ENCODE measurements at regions not wholly inside any gene's neighbourhood (a gene's known extent, or its start where the extent isn't known, plus 50 kb on each side); places are given as distances from the start of the nearest gene placed in this dataset.

GRCh38 chr4:111405989-111406388, 739.3 kb upstream of the FAM241A start:
- Histone ChIP-seq H3F3A (ENCODE audit: insufficient read depth, low read length, poor library complexity, severe bottlenecking) (no peaks in the 10 kb centered on the region), H3K79me2 (replicated peaks; ENCODE audit: insufficient read depth, low read length) (no peaks in the 10 kb centered on the region), H2AFZ (ENCODE audit: low read depth, low read length) (no peak overlapping the region), H3K4me3 (ENCODE audit: low read length) (no peak overlapping the region), H3K36me3 (ENCODE audit: insufficient read depth, low read length) (no peaks in the 10 kb centered on the region), H3K27ac (ENCODE audit: low read length) (no peak overlapping the region), H3K9ac (ENCODE audit: low read length) (no peak overlapping the region), H3K27me3 (ENCODE audit: insufficient read depth, low read depth, low read length) (no peaks in the 10 kb centered on the region), H3K9me3 (ENCODE audit: low read length) (no peaks in the 10 kb centered on the region), H3K4me2 (ENCODE audit: low read length) (no peak overlapping the region), H3K9me2 (ENCODE audit: insufficient read depth, low read length) (no peaks in the 10 kb centered on the region), H4K20me1 (ENCODE audit: insufficient read depth) (no peaks in the 10 kb centered on the region)
- TF ChIP-seq SMC3 (conservative IDR thresholded peaks at IDR 0.05; ENCODE audit: poor library complexity) (no peak), TAF1 (IDR thresholded peaks at IDR 0.05; ENCODE audit: low read depth) (no peak), CTCF (IDR thresholded peaks at IDR 0.05; ENCODE audit: poor library complexity, severe bottlenecking) (no peak), POLR2AphosphoS5 (IDR thresholded peaks at IDR 0.05) (no peak), RAD21 (conservative IDR thresholded peaks at IDR 0.05) (no peak), REST (IDR thresholded peaks at IDR 0.05; ENCODE audit: borderline replicate concordance) (no peak)

GRCh38 chr4:111410571-111410970, 734.7 kb upstream of the FAM241A start:
- no peak overlapping the region for H3K27ac ChIP-seq (ENCODE audit: low read length)
- no peaks in the 10 kb centered on the region for H4K20me1 ChIP-seq (ENCODE audit: insufficient read depth)
- H3K9me3 ChIP-seq (ENCODE audit: low read length): no peaks in the 10 kb centered on the region
- TF ChIP-seq POLR2AphosphoS5 (IDR thresholded peaks at IDR 0.05) (no peak), SMC3 (conservative IDR thresholded peaks at IDR 0.05; ENCODE audit: poor library complexity) (no peak), RAD21 (conservative IDR thresholded peaks at IDR 0.05) (no peak), EP300 (conservative IDR thresholded peaks at IDR 0.05; ENCODE audit: poor library complexity, severe bottlenecking) (no peak), REST (IDR thresholded peaks at IDR 0.05; ENCODE audit: borderline replicate concordance) (no peak), EZH2 (IDR thresholded peaks at IDR 0.05; ENCODE audit: borderline replicate concordance, insufficient read depth, low read length, poor library complexity, severe bottlenecking) (no peak), CTCF (IDR thresholded peaks at IDR 0.05; ENCODE audit: poor library complexity, severe bottlenecking) (no peak)
- no peaks in the 10 kb centered on the region for H3K27me3 ChIP-seq (ENCODE audit: insufficient read depth, low read depth, low read length)
- H3K79me2 ChIP-seq (replicated peaks; ENCODE audit: insufficient read depth, low read length): no peaks in the 10 kb centered on the region
- no peaks in the 10 kb centered on the region for H3F3A ChIP-seq (ENCODE audit: insufficient read depth, low read length, poor library complexity, severe bottlenecking)
- no peaks in the 10 kb centered on the region for H3K9me2 ChIP-seq (ENCODE audit: insufficient read depth, low read length)
- H3K4me2 ChIP-seq (ENCODE audit: low read length): no peak overlapping the region
- H3K36me3 ChIP-seq (ENCODE audit: insufficient read depth, low read length): no peaks in the 10 kb centered on the region
- no peak overlapping the region for H3K4me3 ChIP-seq (ENCODE audit: low read length)
- no peak overlapping the region for H2AFZ ChIP-seq (ENCODE audit: low read depth, low read length)
- H3K9ac ChIP-seq (ENCODE audit: low read length): no peak overlapping the region
